H9 (cell line): ENCODE measurements at regions not wholly inside any gene's neighbourhood (a gene's known extent, or its start where the extent isn't known, plus 50 kb on each side); places are given as distances from the start of the nearest gene placed in this dataset.

Experiments
- DNase-seq: peaks from one replicate; pipeline ENCODE4 v3.0.0-alpha.2; 2017
- H2AFZ ChIP-seq: one replicate; pipeline ENCODE4 v1.6.1; 2013; ENCODE audit warnings: mild to moderate bottlenecking, low read length, control low read depth, moderate library complexity
- H2AK5ac ChIP-seq: 2 replicates; pipeline ENCODE4 v1.6.1; 2013; ENCODE audit warnings: low read length, control low read depth, mixed read lengths; ENCODE audit not compliant: insufficient read length
- H2BK120ac ChIP-seq: one replicate; pipeline ENCODE4 v1.6.1; 2013; ENCODE audit warnings: low read depth, mild to moderate bottlenecking, low read length, control low read depth, inconsistent platforms; ENCODE audit not compliant: poor library complexity, severe bottlenecking
- H2BK12ac ChIP-seq: 2 replicates; pipeline ENCODE4 v1.6.1; 2013; ENCODE audit warnings: low read length, control low read depth, mixed read lengths, low read depth; ENCODE audit not compliant: insufficient read length
- H2BK15ac ChIP-seq: 2 replicates; pipeline ENCODE4 v1.6.1; 2013; ENCODE audit warnings: low read depth, low read length, control low read depth
- H2BK20ac ChIP-seq: one replicate; pipeline ENCODE4 v1.6.1; 2013; ENCODE audit warnings: low read depth, mild to moderate bottlenecking, low read length, control low read depth, inconsistent platforms; ENCODE audit not compliant: poor library complexity, severe bottlenecking
- H2BK5ac ChIP-seq: 2 replicates; pipeline ENCODE4 v1.6.1; 2013; ENCODE audit warnings: low read length, control low read depth, mixed read lengths; ENCODE audit not compliant: insufficient read length
- H3K14ac ChIP-seq: 2 replicates; pipeline ENCODE4 v1.6.1; 2013; ENCODE audit warnings: low read length, control low read depth; ENCODE audit not compliant: insufficient read depth
- H3K18ac ChIP-seq: 2 replicates; pipeline ENCODE4 v1.6.1; 2013; ENCODE audit warnings: low read depth, mild to moderate bottlenecking, mixed read lengths, low read length, control low read depth; ENCODE audit not compliant: insufficient read length
- H3K23ac ChIP-seq: 2 replicates; pipeline ENCODE4 v1.6.1; 2013; ENCODE audit warnings: low read length, control low read depth, mixed read lengths, low read depth; ENCODE audit not compliant: insufficient read length
- H3K23me2 ChIP-seq: 2 replicates; pipeline ENCODE4 v1.6.1; 2013; ENCODE audit warnings: low read depth, mild to moderate bottlenecking, mixed read lengths, low read length, control low read depth; ENCODE audit not compliant: insufficient read length, poor library complexity, severe bottlenecking
- H3K27ac ChIP-seq: 2 replicates; pipeline ENCODE4 v1.5.1; 2013; ENCODE audit warnings: low read length, control low read depth, mixed read lengths, low read depth; ENCODE audit not compliant: insufficient read length
- H3K27me3 ChIP-seq: 2 replicates; pipeline ENCODE4 v1.6.1; 2013; ENCODE audit warnings: low read length, control low read depth, inconsistent platforms; ENCODE audit not compliant: insufficient read depth
- H3K4ac ChIP-seq: 2 replicates; pipeline ENCODE4 v1.6.1; 2013; ENCODE audit warnings: low read depth, mild to moderate bottlenecking, control low read depth, inconsistent platforms, low read length, moderate library complexity
- H3K4me1 ChIP-seq: 2 replicates; pipeline ENCODE4 v1.6.1; 2013; ENCODE audit warnings: low read length, control low read depth, inconsistent platforms; ENCODE audit not compliant: insufficient read depth
- H3K4me2 ChIP-seq: 2 replicates; pipeline ENCODE4 v1.6.1; 2013; ENCODE audit warnings: low read length, control low read depth, mixed read lengths; ENCODE audit not compliant: insufficient read length, insufficient read depth
- H3K56ac ChIP-seq: 2 replicates; pipeline ENCODE4 v1.6.1; 2013; ENCODE audit warnings: low read depth, mild to moderate bottlenecking, mixed read lengths, low read length, control low read depth; ENCODE audit not compliant: insufficient read length
- H3K79me1 ChIP-seq: 2 replicates; pipeline ENCODE4 v1.6.1; 2013; ENCODE audit warnings: low read depth, mild to moderate bottlenecking, moderate library complexity, low read length, control low read depth, inconsistent platforms; ENCODE audit not compliant: insufficient read depth, poor library complexity, severe bottlenecking
- H3K79me2 ChIP-seq: 2 replicates; pipeline ENCODE4 v1.6.1; 2013; ENCODE audit warnings: low read length, control low read depth, inconsistent platforms; ENCODE audit not compliant: insufficient read depth
- H3K9ac ChIP-seq: 2 replicates; pipeline ENCODE4 v1.6.1; 2013; ENCODE audit warnings: low read length, control low read depth, mixed read lengths; ENCODE audit not compliant: insufficient read length; ENCODE audit errors: extremely low read depth
- H3K9me3 ChIP-seq: one replicate; pipeline ENCODE4 v1.6.1; 2013; ENCODE audit warnings: low read depth, low read length, inconsistent platforms; ENCODE audit not compliant: control insufficient read depth
- H3T11ph ChIP-seq: one replicate; pipeline ENCODE4 v1.6.1; 2013; ENCODE audit warnings: mild to moderate bottlenecking, low read length, control low read depth, inconsistent platforms
- H4K20me1 ChIP-seq: one replicate; pipeline ENCODE4 v1.6.1; 2013; ENCODE audit not compliant: control insufficient read depth, insufficient read length, insufficient read depth
- H4K5ac ChIP-seq: 2 replicates; pipeline ENCODE4 v1.6.1; 2013; ENCODE audit warnings: low read depth, mild to moderate bottlenecking, mixed read lengths, low read length, control low read depth; ENCODE audit not compliant: insufficient read length
- H4K8ac ChIP-seq: replicated peaks from 2 replicates; pipeline ENCODE4 v1.6.1; 2013; ENCODE audit warnings: low read length, control low read depth, mixed read lengths, low read depth; ENCODE audit not compliant: insufficient read length
- H4K91ac ChIP-seq: 2 replicates; pipeline ENCODE4 v1.6.1; 2013; ENCODE audit warnings: low read depth, mild to moderate bottlenecking, moderate library complexity, mixed read lengths, low read length, control low read depth; ENCODE audit not compliant: insufficient read length
- H3K27ac Mint-ChIP-seq, 3 experiments: 2 replicates in 2 of 3; 3 replicates in 1 of 3; pipeline ENCODE4 v1.8.0; 2020 to 2021; ENCODE audit warnings: mixed read lengths in 3 of 3, mild to moderate bottlenecking in 1 of 3, moderate library complexity in 1 of 3
- H3K27me3 Mint-ChIP-seq: 2 replicates; pipeline ENCODE4 v1.8.0; 2021; ENCODE audit warnings: low read depth, mild to moderate bottlenecking, moderate library complexity, mixed read lengths
- H3K36me3 Mint-ChIP-seq, 3 experiments: 2 replicates in 2 of 3; 3 replicates in 1 of 3; pipeline ENCODE4 v1.8.0; 2020 to 2021; ENCODE audit warnings: low read depth in 3 of 3, mixed read lengths in 3 of 3; ENCODE audit not compliant: insufficient read depth in 1 of 3
- H3K4me1 Mint-ChIP-seq, 2 experiments: 2 replicates each; pipeline ENCODE4 v1.8.0; 2020; ENCODE audit warnings: mixed read lengths in 2 of 2
- H3K4me3 Mint-ChIP-seq, 2 experiments: 2 replicates in 1 of 2; 3 replicates in 1 of 2; pipeline ENCODE4 v1.8.0; 2020 to 2021; ENCODE audit warnings: mild to moderate bottlenecking in 2 of 2, mixed read lengths in 2 of 2, moderate library complexity in 1 of 2
- H3K9me3 Mint-ChIP-seq, 2 experiments: 2 replicates in 1 of 2; 3 replicates in 1 of 2; pipeline ENCODE4 v1.8.0; 2020; ENCODE audit warnings: mild to moderate bottlenecking in 2 of 2, mixed read lengths in 2 of 2, moderate library complexity in 1 of 2
- WGBS: extraction: QIAGEN DNeasy Blood & Tissue Kit; methylation state at CpG from one replicate; pipeline ENCODE4 v1.1.7; 2013; ENCODE audit warnings: missing lambda C conversion rate, low lambda C conversion rate, mixed read lengths; ENCODE audit not compliant: insufficient read length; ENCODE audit errors: extremely low coverage; 5-methylcytosine and 5-hydroxymethylcytosine counted together
- TF ChIP-seq, protein P1 (sequence below): fragments of 200-600 bp; sonication (generic); conservative IDR thresholded peaks from 3 replicates; pipeline ENCODE4 v1.8.0; 2021; ENCODE audit warnings: antibody characterized with exemption, mild to moderate bottlenecking

DNA sequence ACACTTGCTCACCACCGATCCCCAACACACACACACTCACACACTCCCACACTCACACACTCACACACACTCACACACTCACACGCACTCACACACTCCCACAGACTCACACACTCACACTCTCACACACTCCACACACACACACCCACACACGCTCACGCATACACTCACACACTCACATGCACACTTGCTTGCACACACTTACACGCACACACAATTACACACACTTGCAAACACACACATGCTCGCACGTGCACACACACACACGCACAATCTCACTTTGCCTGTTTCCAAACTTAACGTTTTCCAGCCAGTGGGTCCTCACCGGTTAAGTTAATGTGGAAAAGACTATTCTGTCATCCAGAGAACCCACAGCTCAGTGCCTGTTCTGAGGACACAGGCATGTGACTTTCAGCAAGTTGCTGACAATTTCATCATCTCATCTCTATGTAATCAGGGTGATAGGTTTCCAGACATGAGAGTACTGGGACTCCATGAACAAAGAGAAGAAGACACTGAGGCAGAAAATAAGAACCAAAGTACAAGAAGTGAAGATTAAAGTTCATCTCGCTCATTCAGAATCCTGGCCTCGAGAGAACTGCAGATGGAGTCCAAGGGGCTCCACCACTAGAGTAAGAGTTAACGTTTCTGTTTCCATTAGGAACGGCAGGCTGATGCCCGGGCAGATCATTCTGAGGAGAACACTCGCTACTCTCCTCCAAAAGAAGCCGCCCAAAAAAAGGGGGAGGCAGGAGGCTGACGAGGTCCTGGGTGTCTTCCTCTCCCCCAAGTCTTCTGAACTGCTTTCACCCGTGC is 153.2 kb upstream of the FRG1 start:
- Histone ChIP-seq H3K4me2 (no peak overlapping the region), H3K4me1 (peaks cover 3% of the 10 kb centered on the region; the same call in 1 of the 2 replicates), H4K20me1 (no peaks in the 10 kb centered on the region), H3K56ac (no peak overlapping the region), H3K79me2 (no peaks in the 10 kb centered on the region), H2BK20ac (no peak overlapping the region), H3K27me3 (no peaks in the 10 kb centered on the region), H3K23me2 (no peaks in the 10 kb centered on the region), H2BK120ac (no peak overlapping the region), H3K14ac (no peak overlapping the region), H3K79me1 (no peaks in the 10 kb centered on the region), H2AK5ac (no peak overlapping the region), H4K5ac (no peak overlapping the region), H3K27ac (no peak overlapping the region), H2BK12ac (no peak overlapping the region), H4K8ac (peak overlapping the region; percentile 60), H2BK5ac (no peak overlapping the region), H3K18ac (no peak overlapping the region), H3K9me3 (peaks cover 25% of the 10 kb centered on the region), H2BK15ac (no peak overlapping the region), H3K9ac (no peak overlapping the region), H2AFZ (no peak overlapping the region), H3K23ac (no peak overlapping the region), H3T11ph (no peak overlapping the region), H4K91ac (no peak overlapping the region), H3K4ac (no peak overlapping the region)
- no peak overlapping the region for H3K4me3 Mint-ChIP-seq
- peaks cover 0 to 8% of the 10 kb centered on the region in 2 experiments; a peak in 1 of 4 replicates for H3K4me1 Mint-ChIP-seq
- 100% methylated on average over 2 of the region's 19 CpGs for WGBS
- peaks cover 5% of the 10 kb centered on the region for H3K27me3 Mint-ChIP-seq
- no peak overlapping the region for H3K27ac Mint-ChIP-seq
- H3K9me3 Mint-ChIP-seq, result peaks cover 63 to 94% of the 10 kb centered on the region in 2 experiments
- TF ChIP-seq, protein P1, sequence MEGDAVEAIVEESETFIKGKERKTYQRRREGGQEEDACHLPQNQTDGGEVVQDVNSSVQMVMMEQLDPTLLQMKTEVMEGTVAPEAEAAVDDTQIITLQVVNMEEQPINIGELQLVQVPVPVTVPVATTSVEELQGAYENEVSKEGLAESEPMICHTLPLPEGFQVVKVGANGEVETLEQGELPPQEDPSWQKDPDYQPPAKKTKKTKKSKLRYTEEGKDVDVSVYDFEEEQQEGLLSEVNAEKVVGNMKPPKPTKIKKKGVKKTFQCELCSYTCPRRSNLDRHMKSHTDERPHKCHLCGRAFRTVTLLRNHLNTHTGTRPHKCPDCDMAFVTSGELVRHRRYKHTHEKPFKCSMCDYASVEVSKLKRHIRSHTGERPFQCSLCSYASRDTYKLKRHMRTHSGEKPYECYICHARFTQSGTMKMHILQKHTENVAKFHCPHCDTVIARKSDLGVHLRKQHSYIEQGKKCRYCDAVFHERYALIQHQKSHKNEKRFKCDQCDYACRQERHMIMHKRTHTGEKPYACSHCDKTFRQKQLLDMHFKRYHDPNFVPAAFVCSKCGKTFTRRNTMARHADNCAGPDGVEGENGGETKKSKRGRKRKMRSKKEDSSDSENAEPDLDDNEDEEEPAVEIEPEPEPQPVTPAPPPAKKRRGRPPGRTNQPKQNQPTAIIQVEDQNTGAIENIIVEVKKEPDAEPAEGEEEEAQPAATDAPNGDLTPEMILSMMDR, result no peak
- DNase-seq, result no peak
- peaks cover 0 to 28% (median 11%) of the 10 kb centered on the region in 3 experiments; a peak in 6 of 7 replicates for H3K36me3 Mint-ChIP-seq
